Activated naive CD8-positive, alpha-beta T cell treated with anti-CD3 and anti-CD28 coated beads, Interleukin-2, amount 10 ng/mL, durations not matched to agents 7 days and 5 days (primary cell): ENCODE measurements at regions not wholly inside any gene's neighbourhood (a gene's known extent, or its start where the extent isn't known, plus 50 kb on each side); places are given as distances from the start of the nearest gene placed in this dataset.
"Not testable (repeated sequence)": the region's sequence is repeated elsewhere in the genome, so short reads cannot be mapped to it uniquely, and the experiment has no call there.

ENCODE experiments used
- ATAC-seq: fragments of 150-1000 bp; cut with Tn5 transposase; one replicate; pipeline ENCODE4 v1.10.0; 2021; ENCODE audit warnings: low read depth, moderate library complexity
- POLR2A ChIA-PET: fragments of 350-600 bp; sonication (Branson Sonifier 250); formaldehyde crosslinking; loops from one replicate; lab custom pipeline; 2021; ENCODE audit warnings: antibody characterized with exemption; lab: Charles Lee
- DNase-seq: peaks from one replicate; pipeline ENCODE4 v3.0.0; 2021
- H3K27ac Mint-ChIP-seq: one replicate; pipeline ENCODE4 v1.8.0; 2022; ENCODE audit warnings: mild to moderate bottlenecking, mixed read lengths
- H3K27me3 Mint-ChIP-seq: one replicate; pipeline ENCODE4 v1.8.0; 2022; ENCODE audit warnings: mild to moderate bottlenecking, moderate library complexity, mixed read lengths
- H3K36me3 Mint-ChIP-seq: one replicate; pipeline ENCODE4 v1.8.0; 2021; ENCODE audit warnings: mild to moderate bottlenecking, mixed read lengths
- H3K4me1 Mint-ChIP-seq: one replicate; pipeline ENCODE4 v1.8.0; 2021; ENCODE audit warnings: mixed read lengths
- H3K4me3 Mint-ChIP-seq: one replicate; pipeline ENCODE4 v1.8.0; 2022; ENCODE audit warnings: mild to moderate bottlenecking, moderate library complexity, mixed read lengths
- H3K9me3 Mint-ChIP-seq: one replicate; pipeline ENCODE4 v1.8.0; 2021; ENCODE audit warnings: mixed read lengths

- H3K4me1 Mint-ChIP-seq, H3K4me3 Mint-ChIP-seq, H3K27me3 Mint-ChIP-seq, DNase-seq, H3K36me3 Mint-ChIP-seq, ATAC-seq, POLR2A ChIA-PET, H3K27ac Mint-ChIP-seq, H3K9me3 Mint-ChIP-seq: not testable (repeated sequence)
Observed at GRCh38 chr11:109715424-109715823, 293.4 kb downstream of the C11orf87 start.

GRCh38 chr11:109726061-109726460 lies 304.1 kb downstream of the C11orf87 start:
- Mint-ChIP-seq H3K9me3 (no peaks in the 10 kb centered on the region), H3K27me3 (no peaks in the 10 kb centered on the region), H3K4me1 (no peaks in the 10 kb centered on the region), H3K27ac (no peak overlapping the region), H3K36me3 (no peaks in the 10 kb centered on the region), H3K4me3 (no peak overlapping the region)
- ATAC-seq (no peak), DNase-seq (no peak)
- POLR2A ChIA-PET: no interaction called here

GRCh38 chr11:109728056-109728455 lies 306.1 kb downstream of the C11orf87 start:
- Mint-ChIP-seq H3K4me1 (no peaks in the 10 kb centered on the region), H3K27me3 (no peaks in the 10 kb centered on the region), H3K9me3 (no peaks in the 10 kb centered on the region), H3K4me3 (no peak overlapping the region), H3K36me3 (no peaks in the 10 kb centered on the region), H3K27ac (no peak overlapping the region)
- DNase-seq (no peak), ATAC-seq (no peak)
- POLR2A ChIA-PET: no interaction called here

GRCh38 chr11:109729761-109730160 lies 307.8 kb downstream of the C11orf87 start:
- H3K36me3 Mint-ChIP-seq: no peaks in the 10 kb centered on the region
- H3K4me3 Mint-ChIP-seq: no peak overlapping the region
- no peaks in the 10 kb centered on the region for H3K4me1 Mint-ChIP-seq
- no peak for ATAC-seq
- no peak overlapping the region for H3K27ac Mint-ChIP-seq
- DNase-seq: no peak
- no peaks in the 10 kb centered on the region for H3K9me3 Mint-ChIP-seq
- H3K27me3 Mint-ChIP-seq: no peaks in the 10 kb centered on the region
- POLR2A ChIA-PET: no interaction called here

- Mint-ChIP-seq H3K36me3 (no peaks in the 10 kb centered on the region), H3K27me3 (no peaks in the 10 kb centered on the region), H3K4me1 (no peaks in the 10 kb centered on the region), H3K4me3 (no peak overlapping the region), H3K27ac (no peak overlapping the region), H3K9me3 (no peaks in the 10 kb centered on the region)
- POLR2A ChIA-PET: no interaction called here
- DNase-seq: no peak
- ATAC-seq: no peak
Observed at GRCh38 chr11:109730669-109731068, 308.7 kb downstream of the C11orf87 start.

- no peak for ATAC-seq
- Mint-ChIP-seq H3K27me3 (no peaks in the 10 kb centered on the region), H3K27ac (no peak overlapping the region), H3K4me3 (no peak overlapping the region), H3K9me3 (no peaks in the 10 kb centered on the region), H3K36me3 (no peaks in the 10 kb centered on the region), H3K4me1 (no peaks in the 10 kb centered on the region)
- DNase-seq: no peak
- POLR2A ChIA-PET: no interaction called here
Observed at GRCh38 chr11:109731451-109731850, 309.5 kb downstream of the C11orf87 start.

- H3K27ac Mint-ChIP-seq: no peak overlapping the region
- H3K9me3 Mint-ChIP-seq: no peaks in the 10 kb centered on the region
- POLR2A ChIA-PET: no interaction called here
- no peak for DNase-seq
- H3K36me3 Mint-ChIP-seq: no peaks in the 10 kb centered on the region
- H3K4me1 Mint-ChIP-seq: no peaks in the 10 kb centered on the region
- no peaks in the 10 kb centered on the region for H3K27me3 Mint-ChIP-seq
- H3K4me3 Mint-ChIP-seq: no peak overlapping the region
- ATAC-seq: no peak
Observed at GRCh38 chr11:109733245-109733644, 311.3 kb downstream of the C11orf87 start.

- no peak for ATAC-seq
- Mint-ChIP-seq H3K27ac (no peak overlapping the region), H3K27me3 (no peaks in the 10 kb centered on the region), H3K4me3 (no peak overlapping the region), H3K36me3 (no peaks in the 10 kb centered on the region), H3K9me3 (no peaks in the 10 kb centered on the region), H3K4me1 (no peaks in the 10 kb centered on the region)
- POLR2A ChIA-PET: no interaction called here
- DNase-seq: no peak
Observed at GRCh38 chr11:109734566-109734965, 312.6 kb downstream of the C11orf87 start.

GRCh38 chr11:109735128-109735527 lies 313.1 kb downstream of the C11orf87 start:
- no peaks in the 10 kb centered on the region for H3K36me3 Mint-ChIP-seq

GRCh38 chr11:109739379-109739778 lies 317.4 kb downstream of the C11orf87 start:
- Mint-ChIP-seq H3K27me3 (no peaks in the 10 kb centered on the region), H3K27ac (no peak overlapping the region), H3K4me1 (no peaks in the 10 kb centered on the region), H3K9me3 (no peaks in the 10 kb centered on the region), H3K36me3 (no peaks in the 10 kb centered on the region), H3K4me3 (no peak overlapping the region)
- no peak for DNase-seq
- POLR2A ChIA-PET: no interaction called here
- no peak for ATAC-seq

More at GRCh38 chr11:109735128-109735527, 313.1 kb downstream of the C11orf87 start:
- Mint-ChIP-seq H3K9me3 (no peaks in the 10 kb centered on the region), H3K4me3 (no peak overlapping the region), H3K4me1 (no peaks in the 10 kb centered on the region), H3K27ac (no peak overlapping the region), H3K27me3 (no peaks in the 10 kb centered on the region)
- POLR2A ChIA-PET: no interaction called here
- DNase-seq (no peak), ATAC-seq (no peak)

- POLR2A ChIA-PET: no interaction called here
- no peaks in the 10 kb centered on the region for H3K27me3 Mint-ChIP-seq
Observed at GRCh38 chr11:109745996-109746625, 324.1 kb downstream of the C11orf87 start.

GRCh38 chr11:109747839-109748238 lies 325.8 kb downstream of the C11orf87 start:
- ATAC-seq (no peak), DNase-seq (no peak)
- Mint-ChIP-seq H3K27me3 (no peaks in the 10 kb centered on the region), H3K9me3 (no peaks in the 10 kb centered on the region), H3K27ac (no peak overlapping the region), H3K4me1 (no peaks in the 10 kb centered on the region), H3K4me3 (no peak overlapping the region), H3K36me3 (no peaks in the 10 kb centered on the region)
- POLR2A ChIA-PET: no interaction called here

More at GRCh38 chr11:109745996-109746625, 324.1 kb downstream of the C11orf87 start:
- Mint-ChIP-seq H3K4me1 (no peaks in the 10 kb centered on the region), H3K9me3 (no peaks in the 10 kb centered on the region), H3K36me3 (no peaks in the 10 kb centered on the region), H3K27ac (no peak overlapping the region), H3K4me3 (no peak overlapping the region)
- ATAC-seq (no peak), DNase-seq (no peak)

- no peak for DNase-seq
- Mint-ChIP-seq H3K4me3 (no peak overlapping the region), H3K9me3 (no peaks in the 10 kb centered on the region), H3K4me1 (no peaks in the 10 kb centered on the region), H3K27me3 (no peaks in the 10 kb centered on the region), H3K36me3 (no peaks in the 10 kb centered on the region), H3K27ac (no peak overlapping the region)
- no peak for ATAC-seq
- POLR2A ChIA-PET: no interaction called here
Observed at GRCh38 chr11:109749476-109749875, 327.5 kb downstream of the C11orf87 start.

GRCh38 chr11:109750964-109751363 lies 329.0 kb downstream of the C11orf87 start:
- H3K27ac Mint-ChIP-seq: no peak overlapping the region
- H3K9me3 Mint-ChIP-seq: no peaks in the 10 kb centered on the region
- H3K36me3 Mint-ChIP-seq: no peaks in the 10 kb centered on the region
- no peaks in the 10 kb centered on the region for H3K27me3 Mint-ChIP-seq
- no peak overlapping the region for H3K4me3 Mint-ChIP-seq
- DNase-seq (no peak), ATAC-seq (no peak)
- POLR2A ChIA-PET: no interaction called here
- no peaks in the 10 kb centered on the region for H3K4me1 Mint-ChIP-seq
